Stimulated activated CD4-positive, alpha-beta T cell treated with anti-CD3 and anti-CD28 coated beads, Interleukin-15, amount 100 ng/mL, for 24 hours (primary cell): ENCODE measurements at regions not wholly inside any gene's neighbourhood (a gene's known extent, or its start where the extent isn't known, plus 50 kb on each side); places are given as distances from the start of the nearest gene placed in this dataset.

Source experiments
- DNase-seq: peaks from one replicate; pipeline ENCODE4 v3.0.0-alpha.2; 2020

DNA sequence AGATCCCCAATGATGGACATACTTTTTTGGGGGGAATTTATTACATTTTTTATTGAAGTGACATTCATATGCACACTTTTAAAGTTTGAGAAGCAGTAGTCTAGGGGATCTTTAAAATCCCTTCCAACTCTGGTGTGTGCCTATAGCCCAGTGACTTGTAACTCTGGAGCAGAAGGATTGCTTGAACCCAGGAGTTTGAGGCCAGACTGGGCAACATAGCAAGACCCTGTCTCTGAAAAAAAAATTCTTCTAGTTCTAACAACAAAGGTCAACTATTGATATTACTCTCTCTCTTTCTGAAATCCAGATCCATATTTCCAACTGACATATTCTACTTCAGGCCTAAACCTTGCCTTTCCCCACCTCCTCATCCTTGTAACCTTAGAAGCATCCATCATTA, 148.2 kb upstream of the SPRY4 start:
- DNase-seq, result no peak

DNA sequence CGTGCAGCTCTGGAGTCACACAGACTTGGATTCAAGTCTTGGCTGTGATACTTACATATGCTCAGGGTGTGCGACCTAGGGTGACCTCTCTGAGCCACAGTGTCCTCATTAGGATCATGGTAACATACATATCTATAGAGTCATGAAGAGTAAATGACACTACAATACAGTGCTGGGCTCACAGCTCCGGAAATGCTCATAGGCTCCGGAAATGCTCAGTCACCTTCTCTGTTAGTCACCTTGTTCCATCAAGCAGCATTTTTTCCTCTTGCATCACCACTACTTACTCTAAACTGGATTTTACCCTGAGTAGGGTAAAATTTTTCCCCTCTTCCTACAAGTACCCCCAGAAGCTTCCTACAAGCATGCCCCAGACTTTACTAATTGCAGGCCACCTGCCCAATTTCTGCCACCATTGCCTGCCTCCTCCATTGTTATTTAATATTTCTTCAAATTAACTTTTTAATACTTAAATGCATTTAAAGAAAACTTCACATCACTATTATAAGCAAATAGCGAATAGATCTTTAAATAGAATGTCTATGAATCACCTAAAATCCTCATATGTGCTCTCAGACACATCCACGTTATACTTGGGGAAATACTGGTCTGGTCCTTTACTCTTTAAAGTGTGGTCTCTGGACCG, 147.6 kb upstream of the SPRY4 start:
- peak; percentile 67 for DNase-seq

DNA sequence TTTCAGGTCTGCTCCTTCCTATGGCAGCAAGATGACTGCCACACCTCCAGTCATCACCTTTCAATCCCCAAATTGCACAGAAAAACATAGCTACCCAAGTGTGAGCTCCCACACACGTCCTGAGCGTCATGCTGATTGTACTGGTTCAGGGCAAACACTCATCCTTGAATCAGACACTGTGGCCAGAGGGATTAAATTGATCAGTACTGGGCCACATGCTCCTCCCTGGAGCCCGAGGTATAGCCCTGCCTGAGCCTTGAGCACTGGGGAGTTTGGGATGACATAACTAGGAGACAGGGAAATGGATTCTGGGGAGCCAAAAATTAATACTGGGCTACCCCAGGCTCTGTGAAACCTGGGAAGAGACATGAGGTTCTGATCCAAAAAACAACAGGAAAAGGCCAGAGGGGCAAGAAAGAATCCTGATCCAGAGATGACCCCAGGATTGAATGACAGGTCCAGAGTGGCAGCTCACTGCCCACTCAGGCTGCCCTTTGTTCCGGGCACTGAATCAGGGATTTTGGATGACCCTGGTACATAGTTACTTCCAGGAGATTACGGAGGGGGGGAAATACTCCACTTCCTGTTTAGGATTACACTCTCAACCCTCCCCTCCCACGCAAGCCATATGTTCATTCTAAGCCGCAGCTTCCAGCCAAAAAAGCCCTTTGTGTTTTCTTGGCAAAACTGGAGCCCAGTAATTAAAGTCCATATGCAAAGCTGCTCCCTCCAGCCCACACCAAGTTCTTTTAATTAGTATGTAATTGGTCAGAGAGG, 141.6 kb upstream of the SPRY4 start:
- no peak for DNase-seq

DNA sequence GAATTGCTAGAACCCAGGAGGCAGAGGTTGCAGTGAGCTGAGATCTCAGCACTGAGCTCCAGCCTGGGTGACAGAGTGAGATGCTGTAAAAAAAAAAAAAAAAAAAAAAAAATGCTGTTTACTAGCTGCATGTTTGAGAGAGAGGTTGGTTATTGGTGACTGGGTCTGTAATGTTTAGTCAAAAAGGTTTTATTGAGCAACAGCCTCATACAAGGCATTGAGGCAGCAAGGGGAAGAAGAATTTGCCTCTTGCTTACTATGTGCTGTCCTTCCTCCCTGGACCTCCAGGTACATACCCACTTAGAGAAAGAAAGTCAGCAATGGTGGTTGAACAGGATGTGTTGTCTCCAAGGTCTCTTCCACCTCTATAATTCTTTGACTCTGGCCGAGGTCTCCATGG, 140.7 kb upstream of the SPRY4 start:
- no peak for DNase-seq

DNA sequence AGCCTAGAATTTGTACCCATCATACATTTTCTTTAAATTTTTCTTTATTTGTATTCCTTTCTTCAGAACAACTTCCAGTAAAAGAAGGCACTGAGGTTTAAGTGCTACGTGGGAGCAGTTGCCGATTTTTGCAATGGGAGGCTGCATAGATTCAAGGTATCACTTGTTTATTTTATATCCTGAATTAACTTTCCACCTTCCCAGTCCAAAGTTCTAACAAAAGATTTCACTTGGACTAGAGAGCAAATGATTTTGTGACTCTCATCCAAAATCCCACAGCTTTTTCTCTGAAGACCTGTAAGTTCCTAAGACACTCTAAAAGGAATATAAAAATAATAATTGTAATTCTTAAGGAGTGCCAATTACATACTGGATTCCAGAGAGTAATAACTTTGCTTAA, 139.1 kb upstream of the SPRY4 start:
- no peak for DNase-seq

DNA sequence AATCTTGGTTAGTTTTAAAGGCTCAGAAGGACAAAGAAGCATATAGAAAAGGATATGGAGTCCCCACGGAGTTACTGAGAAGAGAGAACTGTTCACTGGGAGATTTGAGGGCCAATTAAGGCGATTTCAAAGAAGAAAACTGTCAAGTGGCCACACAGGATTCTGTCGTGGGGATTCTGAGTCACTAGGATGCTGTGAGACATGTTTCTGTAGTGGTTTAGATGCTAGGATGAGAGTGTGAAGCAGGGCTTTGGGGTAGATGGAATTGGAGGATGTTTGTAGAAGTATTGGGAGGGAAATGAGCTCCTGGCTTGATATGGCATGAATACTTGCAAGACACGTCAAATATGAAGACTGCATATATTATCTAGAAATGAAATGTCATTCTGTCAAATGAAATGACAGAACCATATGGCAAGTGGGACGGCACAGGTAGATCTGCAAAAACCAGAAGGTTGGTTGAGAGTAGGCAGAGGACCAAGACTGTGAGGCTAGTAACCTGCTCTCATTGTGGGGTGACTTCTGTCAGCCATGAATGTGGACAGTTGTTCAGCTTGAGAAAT, 136.3 kb upstream of the SPRY4 start:
- DNase-seq, result no peak

DNA sequence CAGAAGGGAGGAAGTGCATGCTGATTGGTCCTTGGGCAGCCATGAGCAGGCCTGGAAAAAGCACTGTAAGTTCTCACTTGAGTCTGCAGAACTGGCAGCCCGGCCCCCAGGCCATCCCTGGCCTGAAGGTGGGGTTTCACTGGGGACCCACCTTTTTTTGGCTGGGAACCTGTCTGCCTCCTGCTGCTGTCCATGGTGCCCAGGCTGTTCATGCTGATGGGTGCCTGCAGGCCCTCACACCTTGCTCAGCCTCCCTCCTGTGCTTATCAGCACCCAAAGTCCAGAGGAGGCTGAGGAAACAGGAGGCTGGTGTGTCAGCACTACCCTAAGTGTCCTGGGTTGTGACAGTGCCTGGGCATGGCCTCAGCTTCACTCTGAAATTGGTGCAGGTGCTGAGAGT, 134.4 kb upstream of the SPRY4 start:
- DNase-seq, result no peak

DNA sequence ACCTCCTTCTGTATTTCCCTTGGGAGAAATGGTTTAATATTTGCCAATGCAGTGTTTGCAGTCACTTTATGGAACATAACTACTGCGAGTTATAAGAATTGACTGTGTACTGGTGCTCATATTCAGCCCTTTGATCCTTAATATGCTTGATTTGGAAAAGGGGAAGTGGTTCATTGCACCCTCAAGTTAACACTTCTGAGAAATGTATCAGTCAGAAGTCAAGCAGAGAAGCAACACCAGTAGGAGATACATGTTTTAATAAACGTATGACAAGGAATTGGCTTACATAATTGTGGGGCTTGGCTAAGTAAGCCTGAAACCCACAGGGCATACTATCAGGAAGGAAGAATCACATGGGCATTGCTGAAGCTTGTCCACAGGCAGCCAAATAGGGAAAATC, 131.0 kb upstream of the SPRY4 start:
- DNase-seq, result no peak

DNA sequence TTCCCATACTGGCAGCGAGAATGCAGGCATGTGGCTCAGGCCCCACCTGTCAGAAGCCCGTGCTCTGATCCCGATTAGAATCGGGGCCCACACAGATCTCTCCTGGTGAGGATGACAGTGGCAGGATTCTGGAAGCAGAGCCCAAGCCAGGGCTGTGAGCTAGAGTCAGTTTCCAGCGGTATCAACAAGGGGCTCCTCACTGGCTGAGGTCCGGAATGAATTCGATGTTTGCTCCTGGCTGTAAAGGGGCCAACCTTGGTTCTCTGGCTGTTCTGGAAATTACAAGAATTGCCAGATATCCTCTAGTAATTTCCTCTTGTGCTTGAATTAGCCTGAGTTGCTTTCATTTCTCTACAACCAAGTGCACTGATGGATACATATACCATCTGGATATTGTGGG, 129.1 kb upstream of the SPRY4 start:
- no peak for DNase-seq

DNA sequence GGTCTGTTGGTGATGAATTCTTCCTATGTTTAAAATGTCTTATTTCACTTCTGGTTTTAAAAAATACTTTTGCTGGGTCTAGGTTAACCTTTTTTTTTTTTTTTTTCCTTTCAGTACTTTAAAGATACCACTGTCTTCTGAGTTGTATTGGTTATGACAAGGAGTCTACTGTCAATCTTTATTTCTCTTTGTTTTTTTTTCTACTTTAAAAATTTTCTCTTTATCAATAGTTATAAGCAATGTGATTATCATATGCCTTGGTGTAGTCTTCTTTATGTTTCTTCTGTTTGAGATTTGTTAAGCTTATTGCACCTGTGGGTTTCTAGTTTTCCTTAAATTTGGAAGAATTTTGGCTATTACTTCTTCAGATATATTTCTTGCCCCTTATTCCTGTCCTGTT, 125.6 kb upstream of the SPRY4 start:
- no peak for DNase-seq

DNA sequence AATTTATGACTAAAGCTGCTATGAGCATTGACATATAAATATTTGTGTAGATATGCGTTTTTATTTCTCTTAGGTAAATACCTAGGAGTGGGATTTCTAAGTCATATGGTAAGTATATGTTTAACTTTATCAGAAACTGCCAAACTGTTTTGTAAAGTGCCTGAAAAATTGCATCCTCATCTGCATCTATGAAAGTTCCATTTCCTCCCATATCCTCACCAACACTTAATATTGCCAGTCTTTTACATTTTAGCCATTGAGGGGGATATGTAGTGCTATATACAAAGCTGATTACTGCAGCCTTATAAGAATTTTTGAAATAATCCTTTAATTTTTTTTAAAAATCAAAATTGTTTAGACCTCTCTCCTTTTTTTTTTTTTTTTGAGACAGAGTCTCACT, 123.1 kb upstream of the SPRY4 start:
- DNase-seq, result no peak

DNA sequence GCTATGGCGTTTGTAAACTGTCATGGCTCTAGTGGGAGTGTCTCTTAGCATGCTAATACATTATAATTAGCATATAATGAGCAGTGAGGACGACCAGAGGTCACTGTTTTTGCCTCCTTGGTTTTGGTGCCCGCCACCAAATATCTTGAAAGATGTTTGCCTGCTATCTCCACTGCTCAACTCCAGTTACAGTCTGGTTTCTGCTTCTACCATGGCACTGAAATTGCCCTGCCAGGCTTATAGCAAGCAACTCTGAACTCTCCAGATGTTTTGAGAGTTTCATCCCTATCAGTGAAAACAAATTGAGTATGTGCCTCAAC, 122.1 kb upstream of the SPRY4 start:
- no peak for DNase-seq

DNA sequence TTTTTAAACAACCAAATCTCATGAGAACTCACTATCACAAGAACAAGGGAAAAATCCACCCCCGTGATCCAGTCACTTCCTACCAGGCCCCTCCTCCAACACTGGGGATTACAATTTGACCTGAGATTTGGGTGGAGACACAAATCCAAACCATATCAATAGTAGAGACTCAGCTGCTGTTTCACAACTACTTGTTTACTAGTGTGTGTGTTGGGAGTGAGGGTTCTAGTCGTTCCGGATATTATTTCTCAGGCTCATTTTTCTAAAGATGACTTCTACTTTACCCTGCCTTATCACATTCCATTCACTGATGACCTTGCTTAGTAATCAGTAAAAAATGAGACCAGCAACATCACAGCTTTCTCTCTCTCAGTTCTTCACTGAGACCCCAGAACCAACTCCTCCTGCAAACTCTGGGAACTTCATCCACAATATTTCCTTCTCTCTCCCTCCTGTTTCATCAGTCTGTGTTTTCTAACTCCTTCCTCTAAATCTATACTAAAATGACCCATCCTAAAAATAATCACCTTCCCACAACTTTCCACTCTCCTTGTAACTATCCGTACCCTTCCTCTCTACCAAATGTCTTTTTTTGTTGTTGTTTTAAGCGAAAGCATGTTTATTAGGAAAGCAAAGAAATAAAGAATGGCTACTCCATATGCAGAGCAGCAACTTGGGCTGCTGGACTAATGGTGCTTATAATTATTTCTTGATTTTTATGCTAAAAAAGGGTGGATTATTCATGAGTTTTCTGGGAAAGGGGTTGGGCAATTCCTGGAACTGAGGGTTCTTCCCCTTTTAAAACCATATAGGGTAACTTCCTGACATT, 121.5 kb upstream of the SPRY4 start:
- DNase-seq, result no peak

DNA sequence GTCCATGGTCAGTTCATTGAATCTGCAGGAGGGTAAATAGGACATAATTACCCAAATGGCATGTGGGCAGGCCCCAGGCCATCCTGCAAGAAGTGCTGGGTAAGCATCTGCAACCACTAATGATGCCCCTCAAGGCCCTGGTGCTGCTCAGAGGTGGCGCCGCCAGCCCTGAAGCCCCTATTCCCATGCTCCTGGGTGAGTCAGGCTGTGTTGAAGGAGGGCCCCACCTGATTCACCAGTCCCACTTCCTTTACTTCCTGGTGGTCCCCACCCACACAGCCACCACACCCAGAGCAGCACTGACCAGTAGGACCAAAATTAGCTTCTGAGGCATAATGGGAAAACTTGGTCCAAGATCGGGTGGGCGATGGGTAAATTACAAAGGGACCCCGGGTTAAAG, 120.4 kb upstream of the SPRY4 start:
- DNase-seq, result no peak

DNA sequence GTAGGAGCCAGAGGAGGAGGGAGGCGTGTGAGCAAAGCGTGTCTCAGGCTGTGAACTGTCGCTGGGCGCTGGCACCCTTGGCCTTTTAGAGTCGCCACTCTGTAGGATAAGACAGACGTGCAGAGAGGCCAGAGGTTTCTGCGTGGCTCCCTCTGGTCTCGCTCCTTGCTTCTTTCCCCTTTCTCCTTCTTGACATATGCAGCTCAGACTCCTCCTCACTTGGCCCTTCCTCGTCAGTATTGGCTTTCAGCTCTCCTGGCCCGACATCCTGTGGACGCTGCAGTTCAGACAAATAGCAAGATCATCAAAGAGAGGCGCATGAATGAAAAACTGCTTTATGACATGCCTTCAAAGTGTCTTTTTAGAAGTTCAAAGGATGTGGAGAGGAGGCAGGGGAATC, 116.8 kb upstream of the SPRY4 start:
- DNase-seq, result peak; percentile 37

DNA sequence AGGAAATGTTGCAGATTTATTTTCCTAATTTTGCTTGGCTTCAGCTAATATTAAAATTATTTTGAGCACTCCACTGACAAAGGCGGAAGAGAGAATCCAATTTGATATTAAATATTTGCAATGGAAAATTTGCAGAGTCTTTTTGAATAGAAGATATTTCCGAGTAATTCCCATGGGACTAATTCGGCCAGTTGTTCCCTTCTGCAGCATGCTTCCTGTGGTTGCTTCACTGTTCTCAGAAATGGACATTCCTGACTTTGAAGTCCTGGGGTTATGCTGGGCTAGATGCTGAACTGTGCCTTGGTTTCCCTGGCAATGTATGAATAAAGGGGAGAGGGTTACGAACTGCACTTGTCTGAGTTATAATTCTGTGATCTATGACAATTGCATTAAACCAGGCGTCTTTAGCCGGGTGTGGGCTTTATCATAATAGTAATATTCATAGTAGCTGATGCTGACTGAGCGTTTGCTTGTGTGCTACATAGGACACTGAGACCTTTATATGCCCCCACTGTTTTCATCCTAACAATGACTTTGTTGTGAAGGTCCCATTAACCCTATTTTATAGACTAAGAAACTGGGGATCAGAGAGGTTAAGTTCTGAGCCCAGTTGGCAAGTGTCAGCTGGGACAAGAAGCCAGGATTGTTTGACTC, 114.5 kb upstream of the SPRY4 start:
- no peak for DNase-seq

DNA sequence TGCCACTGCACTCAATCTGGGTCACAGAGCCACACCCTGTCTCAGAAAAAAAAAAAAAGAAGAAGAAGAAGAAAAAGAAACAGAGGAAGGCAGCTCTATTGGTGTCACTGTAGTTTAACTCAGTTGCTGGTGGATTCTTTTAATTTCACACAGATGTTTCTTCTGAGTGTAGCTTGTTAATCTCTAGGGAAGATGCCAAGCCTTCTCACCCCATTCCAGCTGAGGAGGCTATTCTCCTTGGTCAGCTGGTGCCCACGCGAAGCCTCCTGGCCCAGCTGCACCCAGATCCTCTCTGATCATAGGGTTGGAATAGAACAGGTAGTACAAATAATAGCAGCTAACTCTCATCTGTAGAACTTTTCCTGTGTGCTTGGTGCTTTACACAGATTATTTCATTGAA, 113.8 kb upstream of the SPRY4 start:
- no peak for DNase-seq

DNA sequence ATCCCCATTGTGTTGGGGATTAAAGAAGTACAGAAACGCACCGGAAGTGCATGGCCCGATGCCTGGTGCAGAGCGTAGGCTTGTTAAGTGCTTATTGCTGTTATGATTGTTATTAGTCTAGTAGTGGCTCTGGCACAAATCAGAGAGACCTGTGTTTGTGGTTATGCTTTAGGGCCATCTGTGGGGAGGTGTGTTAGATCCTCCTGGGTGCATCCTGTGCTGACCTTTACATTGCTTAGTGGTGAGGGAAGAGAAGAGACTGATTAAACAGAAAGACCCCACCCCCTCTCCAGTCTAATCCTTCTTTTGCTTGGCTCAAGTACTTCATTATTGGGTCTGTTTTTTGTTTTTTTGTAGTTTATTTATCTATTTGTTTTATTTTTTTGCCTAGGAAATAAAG, 112.7 kb upstream of the SPRY4 start:
- DNase-seq, result no peak

DNA sequence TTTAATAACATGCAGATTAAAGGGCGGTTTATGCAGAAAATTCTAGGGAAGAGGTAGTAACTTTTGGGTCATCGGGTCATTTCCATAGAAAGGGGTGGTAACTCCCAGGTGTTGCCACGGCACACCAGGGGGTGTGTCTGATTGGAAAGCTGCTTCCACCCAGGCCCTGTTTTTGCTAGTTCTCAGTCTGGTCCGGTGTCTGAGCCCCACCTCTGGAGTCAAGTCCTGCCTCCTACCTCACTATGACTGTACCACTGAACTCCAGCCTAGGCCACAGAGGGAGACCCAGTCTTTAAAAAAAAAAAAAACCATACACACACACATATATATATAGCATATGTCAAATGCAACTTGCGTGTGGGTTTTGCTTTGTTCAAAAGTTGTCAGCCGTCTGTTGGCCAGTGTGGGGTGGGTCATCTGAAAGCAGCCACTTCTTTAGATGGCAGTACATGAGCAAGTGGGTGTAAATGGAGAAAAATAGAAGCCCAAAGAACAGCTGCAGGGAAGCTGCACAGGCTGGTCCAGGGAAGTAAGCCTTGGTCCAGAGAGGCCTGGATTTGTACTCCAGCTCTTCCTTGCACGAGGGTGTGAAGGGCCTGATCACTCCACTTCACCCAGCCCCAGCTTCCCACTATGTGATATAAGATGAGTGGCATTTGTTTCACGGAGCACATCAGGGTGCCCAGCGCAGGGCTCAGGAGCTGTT, 110.7 kb upstream of the SPRY4 start:
- no peak for DNase-seq

DNA sequence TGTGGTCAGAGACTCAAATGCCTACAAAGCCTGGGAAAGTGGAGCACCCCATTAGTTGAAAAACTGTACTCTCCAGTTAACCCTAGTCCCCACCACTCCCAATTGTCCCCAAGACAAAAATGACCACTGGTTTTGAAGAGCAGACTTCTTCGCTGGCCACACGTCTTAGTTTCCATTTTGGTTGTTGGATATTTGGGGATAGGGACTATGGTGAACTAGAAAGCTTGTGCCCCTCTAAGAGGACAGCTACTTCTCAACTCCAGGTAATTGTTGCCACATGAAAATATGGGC, 109.4 kb upstream of the SPRY4 start:
- DNase-seq, result no peak

DNA sequence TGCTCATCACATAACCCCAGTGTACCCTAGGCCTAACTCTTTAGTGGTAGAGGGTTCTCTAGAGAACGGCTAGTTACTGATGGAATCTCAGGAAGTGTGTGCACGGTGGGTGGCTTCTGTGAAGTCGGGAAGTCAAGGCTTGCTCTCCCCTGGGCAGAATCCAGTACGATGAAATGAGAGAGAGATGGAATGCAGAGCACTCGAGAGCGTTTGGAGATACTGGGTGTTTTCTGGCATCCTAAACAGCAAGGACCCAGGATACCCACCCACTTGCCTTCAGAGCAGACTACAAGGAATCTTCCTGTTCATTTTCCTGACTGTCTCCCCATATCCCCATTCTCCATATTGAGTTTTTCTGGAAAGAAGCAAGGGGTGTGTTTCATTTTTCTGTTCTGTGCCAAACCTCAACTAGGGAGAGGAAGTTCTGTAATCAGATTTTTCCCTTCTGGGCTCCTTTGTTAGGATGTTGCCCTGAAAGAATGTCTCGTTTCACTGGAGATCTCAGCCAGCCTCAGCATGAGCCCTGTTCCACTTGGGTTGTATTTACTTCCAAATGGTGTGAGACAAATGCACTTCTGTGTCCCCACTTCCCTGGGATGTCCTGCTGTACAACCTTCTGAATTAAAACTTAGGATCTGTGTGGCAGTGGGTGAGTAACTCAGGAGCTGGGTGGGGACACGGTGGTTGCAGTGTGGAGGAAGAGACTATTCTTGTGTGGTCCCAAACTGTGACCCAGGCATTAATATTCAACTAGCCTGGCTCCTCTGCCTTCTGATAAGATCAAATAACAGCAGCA, 108.9 kb upstream of the SPRY4 start:
- no peak for DNase-seq

DNA sequence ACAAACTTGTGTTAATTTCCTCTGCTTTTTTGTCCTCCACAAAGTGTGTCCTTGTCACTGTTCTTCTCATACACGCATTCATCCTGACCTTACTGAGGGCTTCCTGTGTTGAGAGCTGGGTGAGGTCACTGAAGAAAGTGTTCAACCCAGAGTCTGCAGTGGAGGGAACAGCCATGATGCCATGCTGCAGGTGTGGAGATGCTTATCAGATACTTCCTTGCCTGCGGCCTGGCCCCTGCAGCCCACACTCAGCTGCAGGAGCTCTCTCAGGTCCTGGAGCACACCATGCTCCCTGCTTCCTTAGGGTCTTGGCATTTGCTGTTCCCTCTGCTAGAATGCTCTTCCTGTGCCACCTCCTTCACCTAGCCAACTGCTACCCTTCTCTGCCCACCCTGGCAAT, 108.1 kb upstream of the SPRY4 start:
- peak; percentile 49 for DNase-seq
